Mesenchymal stem cell (in vitro differentiated cells and primary cell): ENCODE measurements at regions not wholly inside any gene's neighbourhood (a gene's known extent, or its start where the extent isn't known, plus 50 kb on each side); places are given as distances from the start of the nearest gene placed in this dataset.

Experiments used
- DNase-seq: peaks from one replicate; pipeline ENCODE4 v3.0.0-alpha.2; 2013
- H2AFZ ChIP-seq: one replicate; pipeline ENCODE4 v1.6.1; 2013; ENCODE audit warnings: low read depth, mild to moderate bottlenecking, control low read depth, inconsistent platforms, low read length, moderate library complexity
- H2AK5ac ChIP-seq: 2 replicates; pipeline ENCODE4 v1.6.1; 2013; ENCODE audit warnings: low read length, moderate library complexity, mild to moderate bottlenecking, inconsistent platforms; ENCODE audit not compliant: severe bottlenecking
- H2BK120ac ChIP-seq: one replicate; pipeline ENCODE4 v1.6.1; 2013; ENCODE audit warnings: low read depth, mild to moderate bottlenecking, inconsistent platforms, low read length, moderate library complexity
- H2BK12ac ChIP-seq, 2 experiments: one replicate each; pipeline ENCODE4 v1.6.1; 2013; ENCODE audit warnings: inconsistent platforms in 2 of 2, low read length in 2 of 2, mild to moderate bottlenecking in 2 of 2, moderate library complexity in 2 of 2, control low read depth in 1 of 2
- H2BK15ac ChIP-seq: one replicate; pipeline ENCODE4 v1.6.1; 2013; ENCODE audit warnings: mild to moderate bottlenecking, low read depth, inconsistent platforms; ENCODE audit not compliant: poor library complexity, severe bottlenecking
- H2BK5ac ChIP-seq: 2 replicates; pipeline ENCODE4 v1.6.1; 2013; ENCODE audit warnings: low read depth, mild to moderate bottlenecking, low read length, control low read depth, inconsistent platforms; ENCODE audit not compliant: poor library complexity, severe bottlenecking
- H3K14ac ChIP-seq, 2 experiments: one replicate each; pipeline ENCODE4 v1.6.1; 2013; ENCODE audit warnings: inconsistent platforms in 2 of 2, low read length in 2 of 2, control low read depth in 1 of 2, mild to moderate bottlenecking in 1 of 2, moderate library complexity in 1 of 2
- H3K18ac ChIP-seq, 2 experiments: one replicate each; pipeline ENCODE4 v1.6.1; 2013; ENCODE audit warnings: inconsistent platforms in 2 of 2, low read length in 2 of 2, control low read depth in 1 of 2, low read depth in 1 of 2, mild to moderate bottlenecking in 1 of 2
- H3K23ac ChIP-seq, 2 experiments: one replicate each; pipeline ENCODE4 v1.6.1; 2013; ENCODE audit warnings: inconsistent platforms in 2 of 2, low read length in 2 of 2, mild to moderate bottlenecking in 2 of 2, moderate library complexity in 2 of 2, control low read depth in 1 of 2
- H3K27ac ChIP-seq: 2 replicates; pipeline ENCODE4 v1.5.1; 2013; ENCODE audit warnings: mild to moderate bottlenecking, moderate library complexity, low read length, control low read depth, inconsistent platforms; ENCODE audit not compliant: poor library complexity, severe bottlenecking
- H3K27me3 ChIP-seq, 2 experiments: 2 replicates each; pipeline versions ENCODE4 v1.6.1 to v1.7.0; 2013; ENCODE audit warnings: low read length in 2 of 2, mild to moderate bottlenecking in 2 of 2, moderate library complexity in 2 of 2, control low read depth in 1 of 2, inconsistent platforms in 1 of 2; ENCODE audit not compliant: control insufficient read depth in 1 of 2, insufficient read depth in 1 of 2
- H3K36me3 ChIP-seq, 2 experiments: 2 replicates each; pipeline versions ENCODE4 v1.6.1 to v1.7.0; 2013; ENCODE audit warnings: low read length in 2 of 2, control low read depth in 1 of 2, inconsistent platforms in 1 of 2, low read depth in 1 of 2, mild to moderate bottlenecking in 1 of 2; ENCODE audit not compliant: insufficient read depth in 2 of 2, control insufficient read depth in 1 of 2
- H3K4ac ChIP-seq, 2 experiments: one replicate each; pipeline ENCODE4 v1.6.1; 2013; ENCODE audit warnings: inconsistent platforms in 2 of 2, low read length in 2 of 2, mild to moderate bottlenecking in 2 of 2, moderate library complexity in 2 of 2, control low read depth in 1 of 2, low read depth in 1 of 2
- H3K4me1 ChIP-seq: 2 replicates; pipeline ENCODE4 v1.6.1; 2013; ENCODE audit warnings: low read depth, low read length, control low read depth; ENCODE audit not compliant: control insufficient read depth, insufficient read depth
- H3K4me2 ChIP-seq: 2 replicates; pipeline ENCODE4 v1.6.1; 2013; ENCODE audit warnings: low read length, mild to moderate bottlenecking, inconsistent platforms; ENCODE audit not compliant: poor library complexity, severe bottlenecking
- H3K4me3 ChIP-seq, 2 experiments: 2 replicates each; pipeline versions ENCODE4 v1.5.1 to v1.7.0; 2013; ENCODE audit warnings: low read length in 2 of 2, mild to moderate bottlenecking in 2 of 2, control low read depth in 1 of 2, low read depth in 1 of 2; ENCODE audit not compliant: insufficient read depth in 1 of 2
- H3K79me1 ChIP-seq: replicated peaks from 2 replicates; pipeline ENCODE4 v1.6.1; 2013; ENCODE audit warnings: mild to moderate bottlenecking, control low read depth, low read length, inconsistent platforms; ENCODE audit not compliant: poor library complexity, severe bottlenecking
- H3K9ac ChIP-seq: 2 replicates; pipeline ENCODE4 v1.7.0; 2013; ENCODE audit warnings: mild to moderate bottlenecking, low read length, moderate library complexity
- H3K9me3 ChIP-seq: 2 replicates; pipeline ENCODE4 v1.7.0; 2013; ENCODE audit warnings: mild to moderate bottlenecking, low read length; ENCODE audit not compliant: control insufficient read depth
- H4K8ac ChIP-seq: one replicate; pipeline ENCODE4 v1.6.1; 2013; ENCODE audit warnings: inconsistent platforms, mild to moderate bottlenecking, low read length, moderate library complexity
- H4K91ac ChIP-seq: one replicate; pipeline ENCODE4 v1.6.1; 2013; ENCODE audit warnings: mild to moderate bottlenecking, low read length, inconsistent platforms
- WGBS: methylation state at CpG from one replicate; pipeline ENCODE4 v1.1.7; 2013; ENCODE audit warnings: mixed read lengths; 5-methylcytosine and 5-hydroxymethylcytosine counted together

- no peak overlapping the region for H3K27ac ChIP-seq
- 29% methylated on average over 1 of the region's 2 CpGs for WGBS
Observed at GRCh38 chr2:215537611-215538010, 101.7 kb upstream of the FN1 start.

GRCh38 chr2:215536510-215536909, 100.6 kb upstream of the FN1 start:
- no peaks in the 10 kb centered on the region for H3K9me3 ChIP-seq
- H3K18ac ChIP-seq = peak overlapping the region in 1 of 2 experiments; percentile 21
- peak overlapping the region; percentile 68 for H3K9ac ChIP-seq
- H3K14ac ChIP-seq = no peak overlapping the region
- no peak overlapping the region for H2BK12ac ChIP-seq
- peak overlapping the region in 1 of 2 experiments; percentile 24 for H3K4ac ChIP-seq
- H3K36me3 ChIP-seq = no peaks in the 10 kb centered on the region
- H2AFZ ChIP-seq = no peak overlapping the region
- DNase-seq = peak; percentile 51
- H2AK5ac ChIP-seq = no peak overlapping the region
- H2BK5ac ChIP-seq = no peak overlapping the region
- no peak overlapping the region for H3K4me2 ChIP-seq
- no peak overlapping the region for H4K8ac ChIP-seq
- peak overlapping the region; percentile 27 for H4K91ac ChIP-seq
- H2BK120ac ChIP-seq = no peak overlapping the region
- H3K23ac ChIP-seq = no peak overlapping the region
- peak overlapping the region; percentile 34 for H3K27ac ChIP-seq
- H3K27me3 ChIP-seq = no peaks in the 10 kb centered on the region
- no peaks in the 10 kb centered on the region for H3K79me1 ChIP-seq
- peak overlapping the region in 1 of 2 experiments; percentile 6 for H3K4me3 ChIP-seq
- H3K4me1 ChIP-seq = no peaks in the 10 kb centered on the region
- WGBS = 61% methylated on average over 3 of the region's 5 CpGs
- no peak overlapping the region for H2BK15ac ChIP-seq

More at GRCh38 chr2:215537611-215538010, 101.7 kb upstream of the FN1 start:
- no peak overlapping the region for H2BK12ac ChIP-seq
- H2AK5ac ChIP-seq = no peak overlapping the region
- H2BK120ac ChIP-seq = no peak overlapping the region
- no peaks in the 10 kb centered on the region for H3K9me3 ChIP-seq
- no peak overlapping the region for H4K8ac ChIP-seq
- H3K18ac ChIP-seq = no peak overlapping the region
- H2BK5ac ChIP-seq = no peak overlapping the region
- H3K36me3 ChIP-seq = no peaks in the 10 kb centered on the region
- peak overlapping the region; percentile 34 for H3K9ac ChIP-seq
- no peak overlapping the region for H3K4ac ChIP-seq
- H3K27me3 ChIP-seq = no peaks in the 10 kb centered on the region
- peak; percentile 90 for DNase-seq
- H3K79me1 ChIP-seq = no peaks in the 10 kb centered on the region
- no peak overlapping the region for H3K14ac ChIP-seq
- H3K4me1 ChIP-seq = no peaks in the 10 kb centered on the region
- H2AFZ ChIP-seq = no peak overlapping the region
- H3K4me2 ChIP-seq = no peak overlapping the region
- H3K4me3 ChIP-seq = no peak overlapping the region
- H4K91ac ChIP-seq = no peak overlapping the region
- H2BK15ac ChIP-seq = no peak overlapping the region
- no peak overlapping the region for H3K23ac ChIP-seq

GRCh38 chr2:215535741-215536140, 99.9 kb upstream of the FN1 start:
- Histone ChIP-seq H3K14ac (no peak overlapping the region), H3K79me1 (no peaks in the 10 kb centered on the region), H3K18ac (no peak overlapping the region), H3K9ac (peak overlapping the region; percentile 68), H3K4me3 (no peak overlapping the region), H3K36me3 (no peaks in the 10 kb centered on the region), H2BK120ac (no peak overlapping the region), H3K4me2 (no peak overlapping the region), H2BK5ac (no peak overlapping the region), H2AFZ (no peak overlapping the region), H3K4me1 (no peaks in the 10 kb centered on the region), H2BK15ac (no peak overlapping the region), H4K91ac (no peak overlapping the region), H3K27ac (no peak overlapping the region), H3K9me3 (no peaks in the 10 kb centered on the region), H2BK12ac (no peak overlapping the region), H3K4ac (no peak overlapping the region), H3K23ac (no peak overlapping the region), H4K8ac (no peak overlapping the region), H3K27me3 (no peaks in the 10 kb centered on the region), H2AK5ac (no peak overlapping the region)
- WGBS = no CpG with 5 or more reads among the region's 1 CpG
- DNase-seq = peak; percentile 34

GRCh38 chr2:215535125-215535668, 99.3 kb upstream of the FN1 start:
- Histone ChIP-seq H2AFZ (no peak overlapping the region), H3K9ac (peak overlapping the region; percentile 68), H3K4me3 (no peak overlapping the region), H3K23ac (no peak overlapping the region), H3K9me3 (no peaks in the 10 kb centered on the region), H3K27ac (no peak overlapping the region), H3K4me1 (no peaks in the 10 kb centered on the region), H2AK5ac (no peak overlapping the region), H4K8ac (no peak overlapping the region), H2BK5ac (no peak overlapping the region), H3K4me2 (no peak overlapping the region), H4K91ac (no peak overlapping the region), H3K36me3 (no peaks in the 10 kb centered on the region), H3K4ac (peak overlapping the region in 1 of 2 experiments; percentile 41), H3K79me1 (no peaks in the 10 kb centered on the region), H2BK12ac (peak overlapping the region; percentile 11 to 92), H3K27me3 (no peaks in the 10 kb centered on the region), H2BK120ac (no peak overlapping the region), H3K14ac (no peak overlapping the region), H2BK15ac (no peak overlapping the region), H3K18ac (peak overlapping the region in 1 of 2 experiments; percentile 81)
- 100% methylated on average over 2 of the region's 3 CpGs for WGBS
- DNase-seq = peak; percentile 43
